Gastroesophageal sphincter (tissue), 3 donors: ENCODE measurements at regions not wholly inside any gene's neighbourhood (a gene's known extent, or its start where the extent isn't known, plus 50 kb on each side); places are given as distances from the start of the nearest gene placed in this dataset.

Experiments
- EP300 ChIP-seq: sonication (generic); formaldehyde crosslinking; IDR thresholded peaks from one replicate; pipeline ENCODE4 v1.6.1; 2017; ENCODE audit warnings: antibody characterized with exemption, mild to moderate bottlenecking
- POLR2AphosphoS5 ChIP-seq: sonication (generic); formaldehyde crosslinking; IDR thresholded peaks from one replicate; pipeline ENCODE4 v1.6.1; 2017; ENCODE audit warnings: antibody characterized with exemption
- TF ChIP-seq, protein P1 (sequence below), 4 experiments: fragments of 200-600 bp in 2 of 4; fragments of 450-650 bp in 2 of 4; sonication (generic) in 1 of 4; IDR thresholded peaks; one replicate each; pipeline ENCODE4 v1.5.1; 2017 to 2019; ENCODE audit warnings: antibody characterized with exemption in 4 of 4, mild to moderate bottlenecking in 2 of 4, moderate library complexity in 2 of 4

DNA sequence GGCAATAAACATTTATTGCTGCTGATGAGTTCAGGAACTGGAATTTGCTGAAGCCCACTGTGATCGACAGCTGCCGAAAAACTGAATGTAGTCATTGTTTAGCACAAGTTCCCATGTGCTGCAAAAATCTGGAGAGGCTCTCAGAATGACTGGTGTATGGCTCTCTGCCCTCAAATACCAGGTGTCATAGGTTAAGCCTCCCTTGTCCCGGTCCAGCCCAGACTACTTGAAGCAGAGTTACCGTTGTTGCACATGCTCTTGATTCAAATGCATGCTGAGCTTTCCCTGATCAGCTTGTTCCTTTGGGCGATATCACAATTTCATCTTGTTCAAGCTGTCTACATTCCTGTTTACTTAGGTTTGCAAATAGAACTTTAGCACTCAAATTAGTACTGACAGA is 625.2 kb downstream of the CPS1 start:
- TF ChIP-seq, protein P1, sequence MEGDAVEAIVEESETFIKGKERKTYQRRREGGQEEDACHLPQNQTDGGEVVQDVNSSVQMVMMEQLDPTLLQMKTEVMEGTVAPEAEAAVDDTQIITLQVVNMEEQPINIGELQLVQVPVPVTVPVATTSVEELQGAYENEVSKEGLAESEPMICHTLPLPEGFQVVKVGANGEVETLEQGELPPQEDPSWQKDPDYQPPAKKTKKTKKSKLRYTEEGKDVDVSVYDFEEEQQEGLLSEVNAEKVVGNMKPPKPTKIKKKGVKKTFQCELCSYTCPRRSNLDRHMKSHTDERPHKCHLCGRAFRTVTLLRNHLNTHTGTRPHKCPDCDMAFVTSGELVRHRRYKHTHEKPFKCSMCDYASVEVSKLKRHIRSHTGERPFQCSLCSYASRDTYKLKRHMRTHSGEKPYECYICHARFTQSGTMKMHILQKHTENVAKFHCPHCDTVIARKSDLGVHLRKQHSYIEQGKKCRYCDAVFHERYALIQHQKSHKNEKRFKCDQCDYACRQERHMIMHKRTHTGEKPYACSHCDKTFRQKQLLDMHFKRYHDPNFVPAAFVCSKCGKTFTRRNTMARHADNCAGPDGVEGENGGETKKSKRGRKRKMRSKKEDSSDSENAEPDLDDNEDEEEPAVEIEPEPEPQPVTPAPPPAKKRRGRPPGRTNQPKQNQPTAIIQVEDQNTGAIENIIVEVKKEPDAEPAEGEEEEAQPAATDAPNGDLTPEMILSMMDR (IDR thresholded peaks at IDR 0.05): no peak
- TF ChIP-seq EP300: no peak
- no peak for TF ChIP-seq POLR2AphosphoS5
